ENCODE measurements at regions not wholly inside any gene's neighbourhood (a gene's known extent, or its start where the extent isn't known, plus 50 kb on each side); places are given as distances from the start of the nearest gene placed in this dataset.

- H3K9ac ChIP-seq (ENCODE audit: low read length): no peak overlapping the region
- no peaks in the 10 kb centered on the region for H3K9me3 ChIP-seq (ENCODE audit: low read length)
- no peaks in the 10 kb centered on the region for H3K27me3 ChIP-seq (ENCODE audit: control insufficient read depth in 1 of 2, insufficient read depth in 2 of 2, low read length in 2 of 2)
- no peaks in the 10 kb centered on the region for H3K36me3 ChIP-seq (ENCODE audit: insufficient read depth, low read length)
- no peak overlapping the region for H3K4me3 ChIP-seq (ENCODE audit: low read depth in 1 of 2, low read length in 2 of 2)
- H3K27ac ChIP-seq (ENCODE audit: low read depth, low read length): no peak overlapping the region
- no peaks in the 10 kb centered on the region for H3K4me1 ChIP-seq (ENCODE audit: insufficient read depth, low read length)
These were observed 140.7 kb upstream of the WNT4 start for GRCh38 chr1:22283596-22283995.

DNA sequence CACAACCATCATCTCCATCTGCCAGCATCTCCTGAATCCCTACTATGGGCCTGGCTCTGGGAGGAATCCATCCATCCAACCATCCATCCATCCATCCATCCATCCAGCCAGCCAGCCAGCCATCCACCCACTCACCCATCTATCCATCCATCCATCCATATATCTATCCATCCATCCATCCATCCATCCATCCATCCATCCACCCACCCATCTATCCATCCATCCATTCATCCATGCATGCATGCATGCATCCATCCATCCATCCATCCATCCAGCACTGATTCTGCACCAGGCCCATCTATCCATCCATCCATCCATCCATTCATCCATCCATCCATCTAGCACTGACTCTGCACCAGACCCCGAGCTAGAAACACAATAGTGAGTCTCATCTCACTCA is 141.3 kb upstream of the WNT4 start:
- no peaks in the 10 kb centered on the region for H3K9me3 ChIP-seq (ENCODE audit: low read length)
- no peaks in the 10 kb centered on the region for H3K27me3 ChIP-seq (ENCODE audit: control insufficient read depth in 1 of 2, insufficient read depth in 2 of 2, low read length in 2 of 2)
- no peaks in the 10 kb centered on the region for H3K36me3 ChIP-seq (ENCODE audit: insufficient read depth, low read length)
- H3K4me3 ChIP-seq (ENCODE audit: low read depth in 1 of 2, low read length in 2 of 2): no peak overlapping the region
- no peak overlapping the region for H3K27ac ChIP-seq (ENCODE audit: low read depth, low read length)
- H3K9ac ChIP-seq (ENCODE audit: low read length): no peak overlapping the region
- no peaks in the 10 kb centered on the region for H3K4me1 ChIP-seq (ENCODE audit: insufficient read depth, low read length)

DNA sequence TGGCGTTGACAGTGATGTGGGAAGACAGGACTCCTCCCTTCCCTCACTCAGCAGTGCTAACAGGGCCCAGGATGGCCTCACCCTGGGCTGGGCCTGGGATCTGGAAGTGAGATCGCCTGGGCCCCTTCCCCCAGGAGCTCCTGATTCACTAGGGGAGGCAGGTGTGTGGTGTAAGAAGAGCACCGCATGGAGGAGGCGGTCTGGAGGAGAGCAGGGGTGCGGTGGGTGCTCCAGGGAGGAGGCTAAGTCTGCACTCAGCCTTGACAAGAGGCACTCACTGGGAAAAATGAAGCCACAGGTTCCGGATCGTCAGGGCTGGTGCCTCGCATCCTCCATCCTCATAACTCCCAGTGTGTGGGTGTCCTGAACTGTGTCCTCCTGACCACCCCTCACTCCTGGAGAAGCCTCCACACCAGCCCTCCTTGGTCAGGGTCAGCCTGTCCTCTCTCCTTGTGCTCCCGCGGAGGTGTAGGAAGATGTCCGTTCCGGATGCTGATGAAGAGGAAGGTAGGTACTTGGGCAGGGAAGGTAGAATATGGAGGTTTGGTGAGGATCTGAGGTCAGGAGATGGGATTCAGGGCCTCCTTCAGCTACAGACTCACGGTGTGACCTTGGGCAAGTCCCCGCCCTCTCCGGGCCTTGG is 142.1 kb upstream of the WNT4 start:
- H3K27me3 ChIP-seq (ENCODE audit: control insufficient read depth in 1 of 2, insufficient read depth in 2 of 2, low read length in 2 of 2): no peaks in the 10 kb centered on the region
- H3K4me1 ChIP-seq (ENCODE audit: insufficient read depth, low read length): no peaks in the 10 kb centered on the region
- no peaks in the 10 kb centered on the region for H3K9me3 ChIP-seq (ENCODE audit: low read length)
- H3K4me3 ChIP-seq (ENCODE audit: low read depth in 1 of 2, low read length in 2 of 2): no peak overlapping the region
- H3K27ac ChIP-seq (ENCODE audit: low read depth, low read length): no peak overlapping the region
- no peak overlapping the region for H3K9ac ChIP-seq (ENCODE audit: low read length)
- H3K36me3 ChIP-seq (ENCODE audit: insufficient read depth, low read length): no peaks in the 10 kb centered on the region

- Histone ChIP-seq H3K4me1 (ENCODE audit: insufficient read depth, low read length) (no peaks in the 10 kb centered on the region), H3K4me3 (ENCODE audit: low read depth in 1 of 2, low read length in 2 of 2) (no peak overlapping the region), H3K27ac (ENCODE audit: low read depth, low read length) (no peak overlapping the region), H3K9me3 (ENCODE audit: low read length) (no peaks in the 10 kb centered on the region), H3K27me3 (ENCODE audit: control insufficient read depth in 1 of 2, insufficient read depth in 2 of 2, low read length in 2 of 2) (no peaks in the 10 kb centered on the region), H3K36me3 (ENCODE audit: insufficient read depth, low read length) (no peaks in the 10 kb centered on the region), H3K9ac (ENCODE audit: low read length) (no peak overlapping the region)
These were observed 142.9 kb upstream of the WNT4 start for GRCh38 chr1:22285549-22286396.

GRCh38 chr1:22286491-22286890 is 143.6 kb upstream of the WNT4 start:
- Histone ChIP-seq H3K9me3 (ENCODE audit: low read length) (no peaks in the 10 kb centered on the region), H3K27me3 (ENCODE audit: control insufficient read depth in 1 of 2, insufficient read depth in 2 of 2, low read length in 2 of 2) (no peaks in the 10 kb centered on the region), H3K4me1 (ENCODE audit: insufficient read depth, low read length) (no peaks in the 10 kb centered on the region), H3K9ac (ENCODE audit: low read length) (no peak overlapping the region), H3K27ac (ENCODE audit: low read depth, low read length) (no peak overlapping the region), H3K4me3 (ENCODE audit: low read depth in 1 of 2, low read length in 2 of 2) (no peak overlapping the region), H3K36me3 (ENCODE audit: insufficient read depth, low read length) (no peaks in the 10 kb centered on the region)

DNA sequence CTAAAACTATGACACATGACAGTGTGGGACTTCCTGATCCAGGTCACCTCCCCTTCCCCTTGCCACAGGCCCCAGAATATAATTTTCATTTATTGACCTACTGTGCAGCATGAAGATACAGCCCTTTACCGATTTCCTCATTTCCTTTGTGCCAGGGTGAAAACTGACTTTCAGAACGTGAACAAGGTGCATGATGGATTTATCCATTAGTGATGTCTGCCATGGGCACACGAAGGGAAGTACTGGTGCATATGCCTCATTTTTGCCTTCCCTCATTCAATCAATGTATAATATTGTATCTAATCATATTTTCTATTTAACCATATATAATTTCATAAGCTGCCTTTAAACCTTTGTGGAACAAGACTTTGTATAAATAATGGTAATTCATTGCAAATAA is 144.4 kb upstream of the WNT4 start:
- no peaks in the 10 kb centered on the region for H3K27me3 ChIP-seq (ENCODE audit: control insufficient read depth in 1 of 2, insufficient read depth in 2 of 2, low read length in 2 of 2)
- H3K9ac ChIP-seq (ENCODE audit: low read length): no peak overlapping the region
- H3K4me3 ChIP-seq (ENCODE audit: low read depth in 1 of 2, low read length in 2 of 2): no peak overlapping the region
- no peaks in the 10 kb centered on the region for H3K4me1 ChIP-seq (ENCODE audit: insufficient read depth, low read length)
- no peak overlapping the region for H3K27ac ChIP-seq (ENCODE audit: low read depth, low read length)
- H3K36me3 ChIP-seq (ENCODE audit: insufficient read depth, low read length): no peaks in the 10 kb centered on the region
- H3K9me3 ChIP-seq (ENCODE audit: low read length): no peaks in the 10 kb centered on the region

GRCh38 chr1:22287946-22288520 is 145.1 kb upstream of the WNT4 start:
- Histone ChIP-seq H3K9me3 (ENCODE audit: low read length) (no peaks in the 10 kb centered on the region), H3K27me3 (ENCODE audit: control insufficient read depth in 1 of 2, insufficient read depth in 2 of 2, low read length in 2 of 2) (no peaks in the 10 kb centered on the region), H3K4me3 (ENCODE audit: low read depth in 1 of 2, low read length in 2 of 2) (no peak overlapping the region), H3K36me3 (ENCODE audit: insufficient read depth, low read length) (no peaks in the 10 kb centered on the region), H3K27ac (ENCODE audit: low read depth, low read length) (no peak overlapping the region), H3K9ac (ENCODE audit: low read length) (no peak overlapping the region), H3K4me1 (ENCODE audit: insufficient read depth, low read length) (no peaks in the 10 kb centered on the region)

DNA sequence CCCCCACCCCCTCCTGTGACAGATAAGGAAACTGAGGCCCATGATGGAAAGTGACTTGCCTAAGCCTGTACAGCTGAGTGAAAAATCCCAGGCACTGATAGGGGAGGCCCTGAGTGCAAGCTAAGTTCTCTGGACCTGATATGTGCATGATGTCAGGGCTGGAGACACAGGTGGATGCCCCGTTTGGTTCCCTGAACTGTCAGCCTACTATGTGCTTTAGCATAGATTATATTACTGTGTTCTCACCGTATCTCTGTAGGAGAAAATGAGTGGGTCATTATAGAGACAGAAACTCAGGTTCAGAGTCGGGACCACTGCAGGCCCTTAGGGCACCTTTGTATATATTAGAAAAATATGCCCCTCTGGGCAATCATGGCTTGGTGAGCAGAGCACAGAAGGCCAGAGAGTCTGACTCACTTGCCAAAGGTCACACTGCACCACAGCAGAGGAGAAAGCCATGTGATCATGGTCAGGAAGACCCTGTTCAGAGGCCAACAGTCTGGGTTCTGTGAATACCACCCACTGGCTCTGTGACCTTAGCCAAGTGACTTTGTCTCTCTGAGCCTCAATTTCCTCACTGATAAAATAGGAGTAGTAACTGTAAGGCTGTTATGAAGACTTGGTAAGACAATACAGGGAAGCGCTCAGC is 145.8 kb upstream of the WNT4 start:
- H3K27me3 ChIP-seq (ENCODE audit: control insufficient read depth in 1 of 2, insufficient read depth in 2 of 2, low read length in 2 of 2): no peaks in the 10 kb centered on the region
- no peaks in the 10 kb centered on the region for H3K36me3 ChIP-seq (ENCODE audit: insufficient read depth, low read length)

GRCh38 chr1:22289307-22289995 is 146.6 kb upstream of the WNT4 start:
- Histone ChIP-seq H3K27me3 (ENCODE audit: control insufficient read depth in 1 of 2, insufficient read depth in 2 of 2, low read length in 2 of 2) (no peaks in the 10 kb centered on the region), H3K4me3 (ENCODE audit: low read depth in 1 of 2, low read length in 2 of 2) (no peak overlapping the region), H3K9ac (ENCODE audit: low read length) (no peak overlapping the region), H3K36me3 (ENCODE audit: insufficient read depth, low read length) (no peaks in the 10 kb centered on the region), H3K9me3 (ENCODE audit: low read length) (peaks cover 4% of the 10 kb centered on the region), H3K4me1 (ENCODE audit: insufficient read depth, low read length) (no peaks in the 10 kb centered on the region), H3K27ac (ENCODE audit: low read depth, low read length) (no peak overlapping the region)

More for the DNA sequence above, 145.8 kb upstream of the WNT4 start:
- H3K4me1 ChIP-seq (ENCODE audit: insufficient read depth, low read length): no peaks in the 10 kb centered on the region
- no peaks in the 10 kb centered on the region for H3K9me3 ChIP-seq (ENCODE audit: low read length)
- no peak overlapping the region for H3K27ac ChIP-seq (ENCODE audit: low read depth, low read length)
- no peak overlapping the region for H3K9ac ChIP-seq (ENCODE audit: low read length)
- H3K4me3 ChIP-seq (ENCODE audit: low read depth in 1 of 2, low read length in 2 of 2): no peak overlapping the region

- Histone ChIP-seq H3K4me3 (ENCODE audit: low read depth in 1 of 2, low read length in 2 of 2) (no peak overlapping the region), H3K4me1 (ENCODE audit: insufficient read depth, low read length) (no peaks in the 10 kb centered on the region), H3K27me3 (ENCODE audit: control insufficient read depth in 1 of 2, insufficient read depth in 2 of 2, low read length in 2 of 2) (no peaks in the 10 kb centered on the region), H3K9ac (ENCODE audit: low read length) (no peak overlapping the region), H3K36me3 (ENCODE audit: insufficient read depth, low read length) (no peaks in the 10 kb centered on the region), H3K27ac (ENCODE audit: low read depth, low read length) (no peak overlapping the region), H3K9me3 (ENCODE audit: low read length) (peaks cover 4% of the 10 kb centered on the region)
These were observed 147.3 kb upstream of the WNT4 start for GRCh38 chr1:22290157-22290556.

- Histone ChIP-seq H3K36me3 (ENCODE audit: insufficient read depth, low read length) (no peaks in the 10 kb centered on the region), H3K4me3 (ENCODE audit: low read depth in 1 of 2, low read length in 2 of 2) (no peak overlapping the region), H3K9me3 (ENCODE audit: low read length) (peaks cover 4% of the 10 kb centered on the region), H3K9ac (ENCODE audit: low read length) (no peak overlapping the region), H3K27ac (ENCODE audit: low read depth, low read length) (no peak overlapping the region), H3K27me3 (ENCODE audit: control insufficient read depth in 1 of 2, insufficient read depth in 2 of 2, low read length in 2 of 2) (no peaks in the 10 kb centered on the region), H3K4me1 (ENCODE audit: insufficient read depth, low read length) (no peaks in the 10 kb centered on the region)
These were observed 147.7 kb upstream of the WNT4 start for GRCh38 chr1:22290611-22291010.

Measured in muscle layer of colon (tissue), 2 donors.